GM12875 (cell line): ENCODE measurements at regions not wholly inside any gene's neighbourhood (a gene's known extent, or its start where the extent isn't known, plus 50 kb on each side); places are given as distances from the start of the nearest gene placed in this dataset.
A peak's percentile ranks its signal among the peaks of the same experiment; 100 is the strongest.

Experiments
- H3K4me3 ChIP-seq: one replicate; pipeline ENCODE4 v1.5.1; 2011; ENCODE audit warnings: low read depth, low read length, control low read depth
- CTCF ChIP-seq: IDR thresholded peaks from 2 replicates; pipeline ENCODE4 v1.5.1; 2011; ENCODE audit warnings: low read depth, mild to moderate bottlenecking, control low read depth, inconsistent platforms, low read length, moderate library complexity, borderline replicate concordance; ENCODE audit not compliant: insufficient read depth

DNA sequence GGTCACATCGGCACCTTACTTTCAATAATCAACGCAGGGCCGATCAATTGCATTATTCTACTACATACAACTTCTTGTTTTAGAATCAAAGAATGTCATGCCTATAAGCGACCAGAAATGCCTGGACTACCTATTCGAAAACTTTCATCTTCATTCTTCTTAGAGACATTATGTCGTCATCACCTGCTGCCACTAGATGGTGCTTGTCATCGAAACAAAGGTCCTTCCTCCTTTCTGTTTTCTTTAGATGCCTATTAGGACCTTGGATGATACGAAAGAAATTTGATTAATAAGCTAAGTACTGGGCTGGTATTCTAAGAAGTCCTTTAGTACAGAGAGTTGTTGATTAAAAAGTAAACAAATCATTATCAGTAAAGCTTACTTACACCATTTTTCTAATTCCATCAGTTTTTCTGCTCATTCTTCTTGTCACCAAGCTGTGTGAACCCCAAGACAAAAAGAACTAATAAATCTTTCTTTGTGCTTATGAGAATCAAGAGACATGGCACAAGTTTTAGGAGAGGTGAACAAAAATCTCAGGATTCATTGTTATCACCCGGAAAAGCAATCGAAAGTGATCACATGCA is 154.5 kb upstream of the SLC4A4 start:
- TF ChIP-seq CTCF: peak; percentile 62
- no peak overlapping the region for H3K4me3 ChIP-seq

GRCh38 chr4:71185037-71185436 is 153.8 kb upstream of the SLC4A4 start:
- H3K4me3 ChIP-seq: no peak overlapping the region
- no peak for TF ChIP-seq CTCF

DNA sequence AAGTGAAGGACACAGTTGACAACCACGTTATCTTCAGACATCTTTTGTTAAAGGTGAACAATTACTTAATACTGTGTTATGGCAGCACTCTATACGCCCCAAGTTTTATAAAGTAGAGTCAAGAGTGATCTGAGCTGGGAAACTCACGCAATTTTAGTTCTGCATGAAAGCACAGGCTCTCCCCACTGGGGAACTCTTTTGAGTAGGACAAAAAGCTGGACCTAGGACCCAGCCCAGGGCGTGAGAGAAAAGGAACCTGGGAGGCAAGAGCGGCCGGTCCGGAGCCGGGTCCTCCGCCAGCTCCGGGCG is 152.6 kb upstream of the SLC4A4 start:
- H3K4me3 ChIP-seq: no peak overlapping the region
- no peak for TF ChIP-seq CTCF

DNA sequence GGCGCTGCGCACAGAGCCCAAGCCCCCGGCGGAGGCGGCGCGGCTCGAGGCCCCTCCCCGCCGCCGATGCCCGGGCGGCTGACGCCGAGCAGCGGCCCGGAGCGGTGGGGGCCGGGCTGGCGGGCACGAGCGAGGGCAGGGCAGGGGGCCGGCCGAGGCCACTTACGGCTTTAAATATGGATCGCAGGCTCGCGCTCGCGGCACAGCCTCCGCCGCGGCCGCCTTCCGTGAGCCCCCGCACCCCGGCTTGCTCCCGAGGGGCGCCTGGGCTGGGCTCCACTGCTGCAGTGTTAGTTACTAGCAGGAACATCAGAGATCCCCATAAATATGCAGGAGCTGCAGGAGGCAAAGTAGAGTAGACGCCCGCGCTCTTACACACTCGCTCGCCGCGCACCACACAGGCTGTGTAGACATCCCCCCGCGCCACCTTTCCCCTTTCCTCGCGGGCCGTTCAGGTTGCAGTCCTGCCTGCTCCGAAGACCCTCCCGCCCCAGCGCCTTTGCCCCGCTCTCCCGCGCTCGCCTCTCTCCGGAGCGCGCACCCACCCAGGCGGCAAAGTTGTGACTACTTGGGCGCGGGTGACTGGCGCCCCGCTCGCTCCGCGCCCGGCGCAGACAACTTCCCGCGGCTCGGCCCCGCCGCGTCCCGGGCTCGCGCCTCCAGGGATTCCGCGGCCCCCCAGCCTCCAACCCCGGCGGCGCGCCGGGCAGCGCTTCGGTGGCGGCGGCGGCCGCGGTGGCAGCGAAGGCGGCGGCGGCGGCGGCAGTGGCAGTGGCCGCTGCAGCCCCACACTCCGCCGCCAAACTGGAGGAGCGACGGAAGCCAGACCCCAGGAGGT is 152.0 kb upstream of the SLC4A4 start:
- peak overlapping the region; percentile 14 for H3K4me3 ChIP-seq
- no peak for TF ChIP-seq CTCF

GRCh38 chr4:71187404-71188155 is 151.2 kb upstream of the SLC4A4 start:
- H3K4me3 ChIP-seq: no peak overlapping the region
- no peak for TF ChIP-seq CTCF

DNA sequence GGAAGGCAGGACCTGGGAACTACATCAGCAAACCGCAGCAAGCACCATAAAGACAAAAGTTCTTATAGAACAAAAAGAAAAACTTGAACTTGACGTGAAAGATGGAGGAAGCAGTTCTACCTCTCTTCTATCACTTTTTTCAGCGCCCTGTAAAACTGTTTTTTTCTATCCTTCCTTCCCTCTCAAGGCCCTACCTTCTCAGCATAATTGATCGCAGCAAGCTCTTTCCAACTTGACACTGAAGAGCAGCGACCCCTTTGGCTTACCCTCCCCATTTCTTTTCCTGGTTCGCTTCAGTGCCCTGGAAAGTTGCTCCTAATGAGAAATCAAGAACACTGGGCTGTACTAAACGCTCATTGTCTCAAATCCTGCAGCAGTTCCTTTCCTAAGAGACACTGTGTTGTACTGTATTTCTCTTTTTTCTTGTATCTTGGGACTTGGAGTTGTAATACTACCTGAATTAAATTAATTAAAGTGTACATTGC is 150.6 kb upstream of the SLC4A4 start:
- H3K4me3 ChIP-seq: no peak overlapping the region
- no peak for TF ChIP-seq CTCF
